HG03039 (cell line): ENCODE measurements at regions not wholly inside any gene's neighbourhood (a gene's known extent, or its start where the extent isn't known, plus 50 kb on each side); places are given as distances from the start of the nearest gene placed in this dataset.
"Not testable (repeated sequence)": the region's sequence is repeated elsewhere in the genome, so short reads cannot be mapped to it uniquely, and the experiment has no call there.

Experiments
- ATAC-seq: cut with Tn5 transposase; IDR thresholded peaks from one replicate; pipeline ENCODE4 v1.9.1; 2021; ENCODE audit warnings: mild to moderate bottlenecking, moderate library complexity; ENCODE audit not compliant: unreplicated experiment

- not testable (repeated sequence) for ATAC-seq
These were observed 109.5 kb upstream of the CXorf66 start for GRCh38 chrX:140074851-140075250.

DNA sequence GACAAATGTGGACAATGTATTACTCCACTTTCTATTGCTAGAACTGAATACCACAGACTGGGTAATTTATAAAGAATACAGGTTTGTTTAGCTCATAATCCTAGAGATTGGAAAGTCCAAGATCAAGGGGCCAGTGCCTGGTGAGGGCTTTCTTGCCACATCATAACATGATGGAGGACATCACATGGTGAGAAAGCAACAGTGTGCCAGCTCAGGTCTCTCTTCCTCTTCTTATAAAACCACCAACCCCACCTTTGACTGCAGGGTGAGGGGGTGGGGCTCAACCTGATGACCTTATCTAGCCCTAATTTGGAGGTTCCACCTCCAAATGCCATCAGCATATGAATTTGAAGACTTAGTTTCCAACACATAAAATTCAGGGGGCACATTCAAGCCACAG is 105.7 kb upstream of the CXorf66 start:
- ATAC-seq: no peak

DNA sequence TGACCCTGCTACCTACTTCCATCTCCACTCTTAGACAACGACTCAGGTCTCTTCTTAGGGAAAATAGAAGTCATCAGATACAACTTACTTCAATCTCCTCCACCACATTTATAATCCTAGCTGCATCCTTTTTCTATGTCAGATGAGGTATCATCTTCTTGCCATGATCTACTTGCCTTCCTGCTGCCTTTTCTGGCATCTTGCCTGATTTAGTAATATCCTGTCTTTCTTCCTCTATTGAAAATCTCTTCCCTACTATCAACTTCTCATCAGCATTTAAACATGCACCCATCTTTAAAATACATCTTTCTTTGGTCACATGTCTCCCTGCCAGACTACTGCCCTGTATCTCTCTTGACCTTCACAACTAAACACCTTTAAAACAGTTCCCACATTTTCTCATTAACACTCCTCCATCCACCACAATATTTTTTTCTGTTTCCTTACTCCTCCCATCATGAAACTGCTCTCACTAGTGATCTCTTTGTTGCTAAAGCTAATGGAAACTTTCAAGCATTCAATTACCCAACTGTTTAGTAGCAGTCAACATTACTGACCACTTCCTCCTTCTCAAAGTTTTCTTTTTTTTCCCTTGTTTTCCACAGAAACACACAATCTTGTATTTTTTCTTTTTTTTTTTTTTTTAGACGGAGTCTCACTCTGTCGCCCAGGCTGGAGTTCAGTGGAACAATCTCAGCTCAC is 100.8 kb upstream of the CXorf66 start:
- ATAC-seq: no peak

GRCh38 chrX:140064993-140065392 is 99.7 kb upstream of the CXorf66 start:
- no peak for ATAC-seq

DNA sequence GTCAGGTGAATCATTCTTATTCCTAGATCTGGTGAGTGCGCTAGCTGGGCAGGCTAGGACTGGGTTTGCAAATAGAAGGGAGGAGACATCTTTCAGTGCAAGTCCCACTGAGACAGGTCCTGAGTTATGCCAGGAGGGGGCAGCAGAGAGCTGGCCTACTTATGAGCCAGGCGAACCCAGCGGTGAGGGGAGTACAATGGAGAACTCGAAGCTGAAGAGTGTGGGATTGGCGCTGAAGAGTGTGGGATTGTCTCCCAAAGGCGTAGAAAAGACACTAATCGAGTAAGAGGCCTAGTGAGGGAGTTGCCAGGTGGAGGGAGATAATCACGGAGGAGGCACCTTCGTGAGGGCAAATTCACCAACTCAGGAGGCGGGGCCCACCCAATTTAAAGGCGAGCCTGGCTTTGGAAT is 91.7 kb upstream of the CXorf66 start:
- peak; percentile 98 for ATAC-seq

DNA sequence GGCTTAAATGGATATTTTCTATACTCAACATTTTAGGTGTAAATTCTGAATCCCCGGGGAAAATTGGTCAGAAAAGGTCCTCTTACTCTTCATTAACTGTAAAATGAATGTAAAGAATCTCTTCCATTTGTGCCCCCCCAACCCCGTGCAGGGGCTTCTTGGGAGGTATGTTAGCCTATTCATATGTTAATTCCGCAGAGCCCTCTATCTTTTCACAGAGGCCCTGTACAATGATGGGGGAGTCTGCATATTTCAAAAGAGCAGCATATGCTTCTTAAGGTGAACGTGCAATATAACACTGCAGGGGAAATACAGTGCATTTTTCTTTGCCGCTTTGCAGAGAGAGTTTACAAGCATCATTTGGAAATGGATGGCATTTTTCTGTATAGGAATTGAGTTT is 88.5 kb upstream of the CXorf66 start:
- ATAC-seq: no peak

DNA sequence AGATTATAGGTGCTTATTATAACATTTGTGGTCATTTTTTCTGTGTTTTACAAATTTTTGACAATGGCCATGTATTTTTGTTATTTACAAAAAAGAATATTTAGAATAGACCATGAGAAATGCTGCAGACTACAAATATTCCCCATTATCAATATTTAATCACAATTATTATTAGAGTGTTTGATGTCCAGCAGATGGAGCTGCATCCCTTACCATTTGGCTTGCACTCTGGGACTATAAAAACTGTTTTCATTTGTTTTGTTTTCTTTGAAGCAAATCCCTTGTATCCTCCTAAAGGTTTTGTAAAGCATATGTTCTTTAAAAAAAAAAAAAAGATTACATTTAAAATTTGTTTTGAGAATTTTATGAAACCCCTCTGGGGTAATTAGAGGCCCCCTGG is 85.6 kb upstream of the CXorf66 start:
- no peak for ATAC-seq

- ATAC-seq: no peak
These were observed 75.1 kb upstream of the CXorf66 start for GRCh38 chrX:140040386-140040785.

DNA sequence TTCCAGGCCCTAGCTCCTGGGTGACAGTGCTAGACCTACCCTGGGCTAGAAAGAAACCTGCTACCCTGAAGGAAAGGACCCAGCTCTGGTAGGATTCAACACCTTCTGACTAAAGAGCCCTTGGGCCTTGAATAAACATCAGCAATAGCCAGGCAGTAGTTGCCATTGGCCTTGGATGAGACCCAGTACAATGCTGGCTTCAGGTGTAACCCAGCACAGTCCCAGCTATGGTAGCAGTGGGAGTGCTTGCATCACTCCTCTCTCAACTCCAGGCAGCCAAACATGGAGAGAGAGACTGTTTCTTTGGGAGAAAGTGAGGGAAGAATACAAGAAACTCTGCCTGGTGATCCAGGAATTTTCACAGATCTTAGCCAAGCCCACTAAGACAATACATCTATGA is 73.5 kb upstream of the CXorf66 start:
- ATAC-seq: no peak

DNA sequence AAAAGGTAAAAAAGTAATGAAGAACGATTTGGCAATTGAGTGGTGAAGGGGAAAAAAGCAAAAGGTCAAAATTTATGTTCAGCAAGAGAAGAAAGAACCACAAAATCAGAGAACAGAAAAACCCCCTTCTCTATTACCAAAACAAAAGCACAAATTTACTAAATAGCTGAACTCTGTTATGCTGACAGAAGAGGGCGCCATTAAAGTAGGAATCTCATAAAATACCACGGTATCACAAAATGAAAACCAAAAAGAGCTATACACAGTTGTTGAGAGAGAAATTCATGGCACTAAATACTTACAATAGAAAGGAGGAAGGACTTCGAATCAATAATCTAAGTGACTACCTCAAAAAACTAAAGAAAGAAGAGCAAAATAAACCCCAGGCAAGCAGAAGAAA is 69.6 kb upstream of the CXorf66 start:
- ATAC-seq: no peak

GRCh38 chrX:140022482-140022881 is 57.2 kb upstream of the CXorf66 start:
- no peak for ATAC-seq

DNA sequence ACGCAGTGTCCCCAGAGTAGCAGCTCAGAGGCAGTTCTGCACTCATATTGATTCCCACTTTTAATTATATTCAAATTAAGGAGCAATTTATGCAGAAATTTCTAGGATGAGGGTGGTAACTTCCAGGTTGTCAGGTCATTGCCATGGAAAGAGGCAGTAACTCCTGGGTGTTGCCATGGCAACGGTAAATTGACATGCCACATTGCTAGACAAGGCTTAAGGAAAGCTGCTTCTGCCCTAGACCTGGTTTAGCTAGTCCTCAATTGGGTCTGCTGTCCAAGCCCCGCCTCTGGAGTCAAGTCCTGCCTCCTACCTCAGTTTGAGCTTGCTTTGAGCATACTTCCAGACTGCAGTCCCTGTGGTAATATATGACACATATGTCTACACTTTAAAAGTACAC is 53.8 kb upstream of the CXorf66 start:
- not testable (repeated sequence) for ATAC-seq
